ENCODE measurements at regions not wholly inside any gene's neighbourhood (a gene's known extent, or its start where the extent isn't known, plus 50 kb on each side); places are given as distances from the start of the nearest gene placed in this dataset.
A peak's percentile ranks its signal among the peaks of the same experiment; 100 is the strongest.

DNA sequence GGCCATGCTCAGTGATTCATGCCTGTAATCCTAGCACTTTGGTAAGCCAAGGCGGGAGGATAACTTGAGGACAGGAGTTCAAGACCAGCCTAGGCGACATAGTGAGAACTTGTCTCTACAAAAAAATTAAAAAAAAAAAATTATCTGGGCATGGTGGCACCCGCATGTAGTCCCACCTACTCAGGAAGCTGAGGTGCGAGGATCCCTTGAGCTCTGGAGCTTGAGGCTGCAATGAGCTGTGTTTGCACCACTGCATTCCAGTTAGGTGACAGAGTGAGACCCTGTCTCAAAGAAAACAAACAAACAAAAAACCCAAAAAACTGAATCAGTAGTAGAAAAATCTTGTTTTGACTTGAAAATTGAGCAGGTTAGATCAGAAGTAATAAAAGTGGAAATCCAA lies 67.1 kb upstream of the IPO9 start:
- no peak overlapping the region for H3K4me3 ChIP-seq
- no peaks in the 10 kb centered on the region for H3K27me3 ChIP-seq (replicated peaks)
- peak in 1 of 2 experiments; percentile 54 for DNase-seq (ENCODE audit: low read depth in 1 of 2, low spot score in 2 of 2)
- peak overlapping the region; percentile 46 for H3K27ac ChIP-seq
- no peaks in the 10 kb centered on the region for H3K36me3 ChIP-seq
- H3K4me1 ChIP-seq (replicated peaks), result peaks cover 75% of the 10 kb centered on the region
- no peaks in the 10 kb centered on the region for H3K9me3 ChIP-seq (replicated peaks)

DNA sequence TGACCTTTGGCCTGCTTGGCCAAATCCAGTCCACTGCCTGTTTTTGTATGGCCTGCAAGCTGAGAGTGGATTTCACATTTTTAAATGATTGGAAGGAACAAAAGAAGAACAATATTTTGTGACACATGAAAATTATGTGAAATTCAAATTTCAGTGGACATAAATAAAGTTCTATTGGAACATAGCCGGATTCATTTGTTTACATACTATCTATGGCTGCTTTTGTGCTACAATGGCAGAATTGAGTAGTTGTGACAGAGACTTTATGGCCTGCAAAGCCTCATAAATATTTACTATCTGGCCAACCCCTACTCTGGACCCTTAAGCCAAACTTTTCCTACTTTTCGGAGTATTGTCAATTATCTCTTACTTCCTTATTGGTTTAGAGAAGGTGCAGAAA lies 66.6 kb upstream of the IPO9 start:
- Histone ChIP-seq H3K27me3 (replicated peaks) (no peaks in the 10 kb centered on the region), H3K36me3 (no peaks in the 10 kb centered on the region), H3K4me1 (replicated peaks) (peaks cover 73% of the 10 kb centered on the region), H3K9me3 (replicated peaks) (no peaks in the 10 kb centered on the region), H3K27ac (no peak overlapping the region), H3K4me3 (no peak overlapping the region)
- DNase-seq (ENCODE audit: low read depth in 1 of 2, low spot score in 2 of 2), result no peak

DNA sequence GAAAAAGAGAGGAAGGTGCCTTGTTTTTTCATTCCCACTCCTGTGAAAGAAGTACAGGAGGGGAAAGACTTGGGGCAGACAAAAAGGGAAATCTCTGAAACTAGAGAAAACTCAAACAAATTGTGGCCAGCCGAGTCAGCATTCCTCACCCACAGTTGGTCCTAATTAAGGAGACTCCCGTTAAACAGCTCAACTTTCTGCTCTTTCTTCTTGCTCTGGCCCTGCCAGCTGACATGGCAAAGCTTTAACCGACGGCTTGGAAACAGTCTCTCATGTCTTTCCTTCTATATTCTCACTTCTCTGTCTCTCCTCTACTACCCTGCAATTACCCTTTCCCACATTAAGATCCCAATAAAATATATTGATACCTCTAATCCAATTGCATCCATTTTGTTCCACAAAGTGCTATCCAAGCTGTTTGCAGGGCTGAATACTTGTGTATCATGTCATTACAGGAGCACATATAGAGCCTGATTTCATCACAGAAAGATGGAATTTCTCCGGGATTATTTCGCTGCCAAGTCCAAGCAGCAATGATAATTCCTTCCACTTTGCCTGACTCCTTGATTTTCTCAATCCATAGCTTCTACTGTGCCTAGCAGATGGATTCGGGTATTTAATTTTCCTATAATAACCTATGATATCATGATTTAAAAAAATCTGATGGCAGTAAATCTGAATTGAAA lies 65.4 kb upstream of the IPO9 start:
- peak overlapping the region; percentile 12; the same call in 1 of the 2 replicates for H3K27ac ChIP-seq
- H3K4me1 ChIP-seq (replicated peaks), result peaks cover 73% of the 10 kb centered on the region
- no peak overlapping the region for H3K4me3 ChIP-seq
- H3K9me3 ChIP-seq (replicated peaks), result no peaks in the 10 kb centered on the region
- DNase-seq (ENCODE audit: low read depth in 1 of 2, low spot score in 2 of 2), result peak in 1 of 2 experiments; percentile 36
- no peaks in the 10 kb centered on the region for H3K27me3 ChIP-seq (replicated peaks)
- no peaks in the 10 kb centered on the region; the same call in 1 of the 2 replicates for H3K36me3 ChIP-seq

DNA sequence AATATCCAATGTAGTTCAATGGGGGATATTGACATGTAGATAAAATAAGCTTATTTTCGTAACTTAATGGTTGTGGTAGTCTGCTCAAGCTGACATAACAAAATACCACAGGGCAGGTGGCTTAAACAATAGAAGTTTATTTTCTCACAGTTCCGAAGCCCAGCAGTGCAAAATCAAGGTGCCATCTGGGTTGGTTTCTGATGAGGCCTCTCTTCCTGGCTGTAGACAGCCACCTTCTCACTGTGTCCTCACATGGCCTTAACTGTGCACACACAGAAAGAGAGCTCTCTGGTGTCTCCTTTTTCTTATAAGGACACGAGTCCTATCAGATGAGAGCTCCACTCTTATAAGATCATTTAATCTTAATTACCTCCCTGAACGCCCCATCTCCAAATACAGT lies 64.8 kb upstream of the IPO9 start:
- H3K36me3 ChIP-seq, result no peaks in the 10 kb centered on the region; the same call in 1 of the 2 replicates
- DNase-seq (ENCODE audit: low read depth in 1 of 2, low spot score in 2 of 2), result no peak
- no peaks in the 10 kb centered on the region for H3K27me3 ChIP-seq (replicated peaks)
- no peak overlapping the region for H3K4me3 ChIP-seq
- H3K9me3 ChIP-seq (replicated peaks), result no peaks in the 10 kb centered on the region
- H3K27ac ChIP-seq, result no peak overlapping the region
- H3K4me1 ChIP-seq (replicated peaks), result peaks cover 69% of the 10 kb centered on the region

DNA sequence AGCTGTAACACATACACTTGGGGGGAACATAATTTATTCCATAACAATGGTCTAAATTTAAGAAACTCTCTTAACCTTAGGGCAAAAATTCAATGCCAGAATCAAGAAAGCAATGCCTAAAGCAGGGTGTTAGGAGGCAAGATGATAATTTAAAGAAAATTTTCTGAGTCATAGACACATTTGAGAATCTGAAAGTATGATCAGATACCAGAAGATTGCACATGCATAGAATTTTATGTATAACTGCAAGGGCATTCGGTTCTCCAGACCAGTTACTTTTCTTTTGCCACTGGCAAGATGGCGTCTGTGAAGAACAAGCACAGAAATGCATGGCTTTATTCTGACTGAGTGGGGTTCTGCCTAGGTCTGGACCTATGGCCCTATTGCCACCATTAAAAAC lies 64.4 kb upstream of the IPO9 start:
- Histone ChIP-seq H3K4me1 (replicated peaks) (peaks cover 64% of the 10 kb centered on the region), H3K27me3 (replicated peaks) (no peaks in the 10 kb centered on the region), H3K36me3 (no peaks in the 10 kb centered on the region; the same call in 1 of the 2 replicates), H3K4me3 (no peak overlapping the region), H3K27ac (no peak overlapping the region), H3K9me3 (replicated peaks) (no peaks in the 10 kb centered on the region)
- DNase-seq (ENCODE audit: low read depth in 1 of 2, low spot score in 2 of 2), result no peak

DNA sequence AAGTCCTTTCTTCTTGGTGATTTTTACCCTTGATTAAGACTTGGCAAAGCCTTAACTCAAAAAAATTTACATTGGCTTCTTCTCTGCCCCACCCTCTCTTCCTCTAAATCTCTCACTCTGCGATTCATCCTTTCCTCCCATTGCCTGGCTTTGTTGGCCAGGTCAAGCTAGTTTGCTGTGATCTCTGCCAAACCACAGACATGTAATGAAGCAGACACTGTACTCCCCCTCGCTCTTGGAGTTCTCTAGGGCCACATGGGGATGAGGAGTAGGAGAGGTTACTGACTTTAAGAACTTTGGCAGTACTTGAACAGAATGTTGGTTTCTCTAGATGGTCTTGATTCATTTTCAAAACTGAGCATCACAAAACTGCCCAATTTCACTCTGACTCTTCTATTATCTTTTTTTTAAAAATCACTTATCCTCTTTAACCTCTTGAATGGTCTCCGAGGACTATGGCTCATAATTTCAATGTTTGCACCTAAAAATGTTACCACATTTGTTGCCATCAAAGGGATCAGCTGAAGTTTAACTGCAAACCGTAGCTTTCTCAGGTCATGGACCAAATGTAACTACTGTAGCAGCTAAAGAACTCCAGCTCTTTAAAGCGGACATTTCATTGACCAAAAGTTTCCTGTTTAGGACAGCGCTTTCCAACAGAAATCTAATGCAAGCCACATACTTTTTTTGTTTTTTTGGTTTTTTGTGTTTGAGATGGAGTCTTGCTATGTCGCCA lies 62.7 kb upstream of the IPO9 start:
- H3K4me1 ChIP-seq (replicated peaks), result peaks cover 47% of the 10 kb centered on the region
- DNase-seq (ENCODE audit: low read depth in 1 of 2, low spot score in 2 of 2), result peak in 1 of 2 experiments; percentile 40
- H3K4me3 ChIP-seq, result no peak overlapping the region
- H3K27ac ChIP-seq, result no peak overlapping the region
- no peaks in the 10 kb centered on the region; the same call in 1 of the 2 replicates for H3K36me3 ChIP-seq
- no peaks in the 10 kb centered on the region for H3K9me3 ChIP-seq (replicated peaks)
- no peaks in the 10 kb centered on the region for H3K27me3 ChIP-seq (replicated peaks)

DNA sequence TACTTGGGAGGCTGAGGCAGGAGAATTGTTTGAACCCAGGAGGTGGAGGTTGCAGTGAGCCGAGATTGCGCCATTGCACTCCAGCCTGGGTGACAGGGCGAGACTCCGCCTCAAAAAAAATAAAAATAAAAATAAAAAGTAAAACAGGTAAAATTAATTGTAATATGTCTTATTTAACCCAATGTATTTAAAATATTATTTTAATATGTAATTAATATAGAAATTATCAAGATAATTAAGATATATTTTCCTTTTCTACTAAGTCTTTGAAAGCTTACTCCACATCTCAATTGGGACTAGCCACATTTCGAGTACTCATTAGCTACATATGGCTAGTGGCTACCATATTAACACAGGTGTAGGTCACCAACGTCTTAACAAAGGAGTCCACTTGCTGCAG lies 61.6 kb upstream of the IPO9 start:
- no peak overlapping the region for H3K27ac ChIP-seq
- H3K4me3 ChIP-seq, result no peak overlapping the region
- no peaks in the 10 kb centered on the region for H3K27me3 ChIP-seq (replicated peaks)
- H3K9me3 ChIP-seq (replicated peaks), result no peaks in the 10 kb centered on the region
- H3K4me1 ChIP-seq (replicated peaks), result peaks cover 37% of the 10 kb centered on the region
- no peak for DNase-seq (ENCODE audit: low read depth in 1 of 2, low spot score in 2 of 2)
- no peaks in the 10 kb centered on the region; the same call in 1 of the 2 replicates for H3K36me3 ChIP-seq

DNA sequence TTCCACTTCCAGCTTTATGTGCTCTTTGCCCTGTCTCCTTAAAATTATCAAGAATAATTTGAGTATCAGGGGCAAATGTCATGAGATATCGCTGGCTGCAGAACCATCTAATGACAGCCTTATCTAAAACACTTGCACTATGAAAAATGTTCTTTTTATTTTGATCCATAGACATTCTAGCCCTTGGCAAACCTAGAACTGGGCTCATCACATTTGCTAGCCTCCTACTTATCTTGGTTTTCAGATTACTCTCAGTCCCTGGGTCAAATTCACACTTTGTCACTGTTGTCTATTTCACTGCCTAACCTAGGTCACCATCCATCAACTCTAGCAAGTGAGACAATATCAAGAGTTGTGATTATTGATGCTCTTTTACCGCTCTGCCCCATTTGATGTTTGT lies 59.9 kb upstream of the IPO9 start:
- H3K27ac ChIP-seq, result no peak overlapping the region
- H3K4me3 ChIP-seq, result no peak overlapping the region
- H3K27me3 ChIP-seq (replicated peaks), result no peaks in the 10 kb centered on the region
- H3K9me3 ChIP-seq (replicated peaks), result no peaks in the 10 kb centered on the region
- peaks cover 30% of the 10 kb centered on the region for H3K4me1 ChIP-seq (replicated peaks)
- no peaks in the 10 kb centered on the region; the same call in 1 of the 2 replicates for H3K36me3 ChIP-seq
- DNase-seq (ENCODE audit: low read depth in 1 of 2, low spot score in 2 of 2), result no peak

DNA sequence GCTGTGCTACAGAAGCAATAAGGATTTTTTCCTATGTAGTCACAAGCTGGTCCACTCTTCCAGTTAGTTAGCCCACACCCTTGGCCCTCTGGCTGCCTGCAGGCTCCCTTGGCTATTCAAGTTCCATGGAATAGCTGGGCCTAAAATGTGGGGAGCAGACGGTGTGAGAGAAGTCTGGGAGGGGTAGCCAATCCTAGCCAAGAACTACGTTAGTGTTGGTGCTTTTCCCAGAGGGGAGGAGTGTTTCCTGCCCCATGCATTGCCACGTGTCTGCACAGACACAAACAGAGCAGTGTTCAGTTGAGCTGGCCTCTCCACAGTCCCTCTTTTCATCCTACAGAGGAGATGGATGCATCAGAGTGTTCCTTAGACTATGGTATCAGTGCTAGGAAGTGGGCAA lies 59.0 kb upstream of the IPO9 start:
- Histone ChIP-seq H3K4me3 (no peak overlapping the region), H3K36me3 (no peaks in the 10 kb centered on the region; the same call in 1 of the 2 replicates), H3K4me1 (replicated peaks) (peaks cover 32% of the 10 kb centered on the region), H3K27me3 (replicated peaks) (no peaks in the 10 kb centered on the region), H3K9me3 (replicated peaks) (no peaks in the 10 kb centered on the region), H3K27ac (no peak overlapping the region)
- DNase-seq (ENCODE audit: low read depth in 1 of 2, low spot score in 2 of 2), result no peak

DNA sequence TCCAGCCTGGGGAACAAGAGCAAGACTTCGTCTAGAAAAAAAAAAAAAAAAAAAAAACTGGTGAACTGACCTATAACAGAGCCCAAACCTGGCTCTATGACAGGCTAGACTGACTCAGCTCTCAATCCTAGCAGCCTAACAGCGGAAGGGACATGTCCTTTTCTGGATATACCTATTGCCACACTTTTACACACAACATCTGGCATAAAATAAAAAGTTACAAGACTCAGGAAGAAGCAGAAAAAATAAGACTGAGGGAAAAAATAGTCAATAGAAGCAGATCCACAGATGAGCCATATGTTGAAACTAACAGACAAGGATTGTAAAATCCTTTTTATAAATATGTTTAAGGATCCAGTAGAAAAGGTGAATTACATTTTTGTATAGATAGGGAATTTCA lies 57.5 kb upstream of the IPO9 start:
- no peak overlapping the region for H3K4me3 ChIP-seq
- H3K36me3 ChIP-seq, result no peaks in the 10 kb centered on the region; the same call in 1 of the 2 replicates
- H3K4me1 ChIP-seq (replicated peaks), result peaks cover 28% of the 10 kb centered on the region
- no peaks in the 10 kb centered on the region for H3K9me3 ChIP-seq (replicated peaks)
- H3K27ac ChIP-seq, result no peak overlapping the region
- no peak for DNase-seq (ENCODE audit: low read depth in 1 of 2, low spot score in 2 of 2)
- H3K27me3 ChIP-seq (replicated peaks), result no peaks in the 10 kb centered on the region

DNA sequence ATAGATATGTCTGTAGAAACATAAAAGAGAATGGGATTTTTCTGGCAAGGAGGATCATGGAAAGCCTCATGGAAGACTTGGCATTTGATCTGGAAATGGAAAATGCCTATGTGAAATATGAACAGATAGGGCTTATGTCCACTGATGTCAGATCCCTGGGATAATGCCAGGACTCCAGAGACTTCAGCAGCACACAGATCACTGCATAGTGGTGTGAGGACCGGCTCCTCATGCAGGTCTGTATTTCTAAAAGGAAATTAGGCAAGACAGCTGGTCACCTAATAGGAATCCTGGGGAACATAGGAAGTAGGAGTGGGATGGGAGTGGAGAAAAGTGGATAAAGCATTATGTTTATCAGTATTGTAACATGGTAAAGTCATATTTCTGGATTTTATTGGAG lies 56.8 kb upstream of the IPO9 start:
- no peaks in the 10 kb centered on the region for H3K9me3 ChIP-seq (replicated peaks)
- no peaks in the 10 kb centered on the region; the same call in 1 of the 2 replicates for H3K36me3 ChIP-seq
- DNase-seq (ENCODE audit: low read depth in 1 of 2, low spot score in 2 of 2), result no peak
- no peak overlapping the region for H3K4me3 ChIP-seq
- peaks cover 25% of the 10 kb centered on the region for H3K4me1 ChIP-seq (replicated peaks)
- no peak overlapping the region for H3K27ac ChIP-seq
- no peaks in the 10 kb centered on the region for H3K27me3 ChIP-seq (replicated peaks)

DNA sequence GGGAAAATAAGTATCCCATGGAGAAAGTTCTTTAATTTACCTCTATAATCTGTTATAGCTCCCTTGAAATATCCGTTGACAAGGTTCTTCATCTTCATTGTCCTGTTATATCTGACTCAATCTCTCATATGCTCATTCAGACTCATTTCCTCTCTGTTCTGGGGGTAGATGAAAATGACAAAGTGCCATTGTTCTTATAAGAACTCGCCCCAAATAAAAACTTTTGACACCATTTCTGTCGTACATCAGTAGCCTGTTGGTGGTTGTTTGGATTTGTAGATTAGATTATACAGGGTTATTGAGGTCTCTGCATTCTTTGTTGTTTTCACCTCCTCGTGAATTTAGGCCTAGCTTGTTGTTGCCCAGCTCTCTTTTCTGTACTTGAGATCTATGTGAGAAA lies 55.2 kb upstream of the IPO9 start:
- H3K9me3 ChIP-seq (replicated peaks), result no peaks in the 10 kb centered on the region
- no peak overlapping the region for H3K4me3 ChIP-seq
- H3K27me3 ChIP-seq (replicated peaks), result no peaks in the 10 kb centered on the region
- peak in 1 of 2 experiments; percentile 45 for DNase-seq (ENCODE audit: low read depth in 1 of 2, low spot score in 2 of 2)
- H3K27ac ChIP-seq, result peak overlapping the region; percentile 55
- peaks cover 25% of the 10 kb centered on the region for H3K4me1 ChIP-seq (replicated peaks)
- no peaks in the 10 kb centered on the region for H3K36me3 ChIP-seq

DNA sequence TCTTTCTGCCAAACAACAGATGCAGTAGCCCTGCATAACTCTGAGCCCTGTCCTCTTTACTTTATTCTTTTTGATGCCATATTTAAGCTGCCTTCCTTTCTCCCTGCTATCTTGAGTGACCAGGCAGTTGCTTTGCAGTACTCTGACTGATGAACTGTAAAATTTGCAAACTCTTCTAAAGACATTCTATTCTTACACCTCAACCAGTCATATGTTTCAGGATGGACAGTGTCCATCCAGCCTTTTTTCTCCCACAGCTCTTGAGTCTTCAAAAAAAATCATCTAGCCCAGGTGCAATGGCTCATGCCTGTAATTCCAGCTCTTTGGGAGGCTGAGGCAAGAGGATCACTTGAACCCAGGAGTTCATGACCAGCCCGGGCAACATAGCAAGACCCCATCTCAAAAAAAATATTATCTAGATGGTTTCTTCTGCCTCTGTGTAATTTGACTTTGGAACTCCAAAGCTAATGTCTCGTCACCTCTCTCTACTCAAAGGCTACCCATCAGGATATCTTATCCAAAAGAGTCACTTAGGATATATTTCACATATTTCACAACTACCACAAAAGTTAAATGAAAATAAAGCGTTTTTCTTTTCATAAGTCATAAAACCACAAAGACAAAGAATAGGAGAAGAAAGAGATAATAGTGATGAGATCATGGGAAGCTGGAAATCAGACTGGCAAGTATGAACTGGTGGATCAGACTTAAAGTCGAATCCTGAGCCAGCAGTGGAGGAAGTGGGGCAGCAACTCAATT lies 54.6 kb upstream of the IPO9 start:
- Histone ChIP-seq H3K9me3 (replicated peaks) (no peaks in the 10 kb centered on the region), H3K27me3 (replicated peaks) (no peaks in the 10 kb centered on the region), H3K4me1 (replicated peaks) (peaks cover 25% of the 10 kb centered on the region), H3K27ac (peak overlapping the region; percentile 55), H3K36me3 (no peaks in the 10 kb centered on the region), H3K4me3 (no peak overlapping the region)
- DNase-seq (ENCODE audit: low read depth in 1 of 2, low spot score in 2 of 2), result peak in 1 of 2 experiments; percentile 60

DNA sequence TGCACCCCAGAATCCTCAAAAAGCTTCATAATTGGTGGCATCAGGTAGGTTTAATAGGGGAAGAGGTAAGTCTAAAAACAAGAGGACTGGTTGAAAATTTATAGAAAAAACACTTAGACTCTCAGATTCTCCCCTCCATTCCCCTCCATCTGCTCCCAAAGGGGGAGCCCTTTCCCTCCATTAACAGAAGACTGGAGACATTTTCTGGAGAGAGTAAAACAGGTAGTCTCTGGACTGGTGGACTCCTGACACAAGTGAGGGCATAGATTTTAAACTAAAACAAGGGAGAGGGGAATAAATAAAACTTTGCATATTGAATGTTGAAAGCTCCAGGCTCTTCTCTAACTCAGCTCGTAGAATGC lies 54.0 kb upstream of the IPO9 start:
- H3K27me3 ChIP-seq (replicated peaks), result no peaks in the 10 kb centered on the region
- peaks cover 25% of the 10 kb centered on the region for H3K4me1 ChIP-seq (replicated peaks)
- H3K9me3 ChIP-seq (replicated peaks), result no peaks in the 10 kb centered on the region
- DNase-seq (ENCODE audit: low read depth in 1 of 2, low spot score in 2 of 2), result no peak
- H3K4me3 ChIP-seq, result no peak overlapping the region
- H3K27ac ChIP-seq, result peak overlapping the region; percentile 18; the same call in 1 of the 2 replicates
- no peaks in the 10 kb centered on the region for H3K36me3 ChIP-seq

Data from SJSA1 (cell line).